GM18520 (cell line): ENCODE measurements at regions not wholly inside any gene's neighbourhood (a gene's known extent, or its start where the extent isn't known, plus 50 kb on each side); places are given as distances from the start of the nearest gene placed in this dataset.
"Not testable (repeated sequence)": the region's sequence is repeated elsewhere in the genome, so short reads cannot be mapped to it uniquely, and the experiment has no call there.

Experiments
- ATAC-seq: cut with Tn5 transposase; IDR thresholded peaks from one replicate; pipeline ENCODE4 v1.9.1; 2021; ENCODE audit not compliant: unreplicated experiment

DNA sequence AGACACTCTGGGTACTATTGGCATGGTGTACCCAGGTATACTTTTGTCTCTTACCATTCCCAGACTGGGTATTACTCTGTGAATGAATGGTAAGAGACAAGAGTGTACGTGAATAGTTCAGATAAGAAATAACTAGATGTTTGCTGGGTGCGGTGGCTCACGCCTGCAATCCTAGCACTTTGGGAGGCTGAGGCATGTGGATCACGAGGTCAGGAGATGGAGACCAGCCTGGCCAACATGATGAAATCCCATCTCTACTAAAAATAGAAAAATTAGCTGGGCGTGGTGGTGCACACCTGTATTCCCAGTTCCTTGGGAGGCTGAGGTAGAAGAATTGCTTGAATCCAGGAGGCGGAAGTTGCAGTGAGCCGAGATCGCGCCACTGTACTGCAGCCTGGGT lies 75.8 kb upstream of the VKORC1L1 start:
- ATAC-seq: not testable (repeated sequence)

GRCh38 chr7:65797566-65797965 lies 75.3 kb upstream of the VKORC1L1 start:
- not testable (repeated sequence) for ATAC-seq

DNA sequence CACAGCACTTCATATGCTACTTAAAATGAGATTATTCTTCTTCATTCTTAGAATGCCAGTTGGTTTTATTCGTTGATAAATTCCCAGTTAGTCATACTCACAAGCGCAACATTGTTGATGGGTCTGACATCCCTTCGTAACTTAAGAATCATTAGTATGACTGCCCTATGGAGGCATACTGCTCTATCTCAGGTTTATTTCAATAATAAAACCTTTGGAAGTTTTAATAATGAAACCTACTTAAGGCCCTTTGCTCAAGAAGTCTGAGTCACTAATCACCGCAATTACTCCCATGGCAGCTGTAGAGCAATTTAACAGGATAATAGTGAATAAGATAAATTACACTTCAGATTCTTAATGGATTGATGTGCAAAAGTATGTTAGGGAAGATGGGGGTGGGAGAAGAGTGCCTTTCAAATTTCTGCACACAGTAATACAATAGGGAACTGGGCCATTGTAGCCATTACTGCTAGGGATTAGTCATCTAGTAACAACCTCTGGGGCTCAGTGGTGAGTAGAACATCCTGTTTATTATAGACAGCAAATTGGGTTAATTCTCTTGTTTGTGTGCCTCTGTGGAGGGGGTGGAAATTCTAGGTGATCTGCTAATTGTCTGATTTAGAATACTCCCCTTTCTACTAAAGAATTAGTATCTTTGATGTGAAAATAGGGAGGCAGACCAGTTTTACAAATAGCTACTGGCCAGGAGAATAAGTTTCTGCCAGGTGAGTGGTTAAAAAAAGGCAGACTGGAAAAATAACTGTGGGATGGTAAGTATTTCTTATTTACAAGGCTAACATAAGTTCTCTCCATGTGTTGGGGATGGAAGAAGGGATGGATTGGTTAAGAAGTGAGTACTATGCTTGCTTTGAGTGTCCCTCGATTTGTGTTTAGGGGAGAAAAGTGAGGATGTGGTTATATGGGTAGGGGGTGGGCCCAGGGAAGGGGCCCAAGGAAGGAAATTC lies 74.5 kb upstream of the VKORC1L1 start:
- peak; percentile 98 for ATAC-seq

DNA sequence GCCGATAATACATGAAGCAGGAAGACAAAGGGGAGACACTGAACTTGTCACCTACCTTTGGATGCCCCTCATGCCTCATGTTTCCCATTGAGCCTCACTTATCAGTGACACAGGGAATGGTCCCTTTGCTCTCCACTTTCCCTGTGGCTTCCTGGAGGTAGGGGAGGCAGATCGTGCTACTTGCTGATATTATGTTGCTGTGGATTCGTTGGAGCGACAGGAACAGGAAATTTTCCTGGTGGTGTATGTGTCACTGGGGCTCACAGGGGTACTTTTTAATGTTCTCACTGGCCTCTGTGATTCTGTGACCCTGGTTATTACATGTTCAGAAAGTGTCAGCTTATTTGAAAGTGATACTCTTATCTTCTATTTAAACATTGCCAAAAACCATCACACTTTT lies 72.7 kb upstream of the VKORC1L1 start:
- ATAC-seq: not testable (repeated sequence)

DNA sequence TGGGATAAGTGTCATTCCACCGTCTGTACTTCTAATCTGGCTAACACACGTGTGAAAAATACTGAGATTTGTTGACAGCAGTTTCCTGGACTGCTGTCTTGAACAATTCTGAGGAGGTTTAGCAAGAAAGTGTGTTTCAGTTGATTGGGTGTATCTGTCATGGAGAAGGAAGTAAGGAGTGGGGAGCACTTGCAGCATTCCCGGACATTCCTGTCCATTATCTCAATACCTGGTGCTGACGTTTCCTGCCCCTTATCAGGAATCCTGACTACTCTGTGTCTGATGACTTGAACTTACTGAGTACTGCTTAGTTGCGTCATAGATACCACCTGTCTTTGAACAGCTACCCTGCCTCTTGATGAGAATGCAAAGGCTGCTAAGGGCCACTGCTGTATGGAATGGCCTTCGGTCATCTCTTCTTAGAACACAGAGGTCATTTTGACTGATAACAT lies 72.0 kb upstream of the VKORC1L1 start:
- ATAC-seq: no peak

DNA sequence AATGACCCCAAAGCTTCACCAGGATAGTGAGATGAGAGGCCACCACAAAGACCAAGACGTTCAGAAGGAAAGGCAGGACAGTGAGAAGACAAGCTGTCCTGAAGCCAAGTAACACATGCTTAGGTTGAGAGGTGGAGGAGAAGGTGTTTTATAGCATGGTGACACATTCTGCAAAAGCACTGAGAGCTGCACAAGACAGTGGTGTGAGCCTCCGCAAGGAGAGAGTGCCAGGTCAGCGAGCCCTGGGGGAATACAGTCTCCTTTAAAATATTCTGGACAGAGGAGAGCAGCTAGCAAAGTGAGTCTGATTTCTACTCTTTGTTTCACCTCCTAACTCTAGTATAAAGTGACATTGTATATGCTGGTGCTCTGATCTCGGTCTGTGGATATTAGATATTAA lies 68.0 kb upstream of the VKORC1L1 start:
- no peak for ATAC-seq

GRCh38 chr7:65807067-65807466 lies 65.8 kb upstream of the VKORC1L1 start:
- not testable (repeated sequence) for ATAC-seq

DNA sequence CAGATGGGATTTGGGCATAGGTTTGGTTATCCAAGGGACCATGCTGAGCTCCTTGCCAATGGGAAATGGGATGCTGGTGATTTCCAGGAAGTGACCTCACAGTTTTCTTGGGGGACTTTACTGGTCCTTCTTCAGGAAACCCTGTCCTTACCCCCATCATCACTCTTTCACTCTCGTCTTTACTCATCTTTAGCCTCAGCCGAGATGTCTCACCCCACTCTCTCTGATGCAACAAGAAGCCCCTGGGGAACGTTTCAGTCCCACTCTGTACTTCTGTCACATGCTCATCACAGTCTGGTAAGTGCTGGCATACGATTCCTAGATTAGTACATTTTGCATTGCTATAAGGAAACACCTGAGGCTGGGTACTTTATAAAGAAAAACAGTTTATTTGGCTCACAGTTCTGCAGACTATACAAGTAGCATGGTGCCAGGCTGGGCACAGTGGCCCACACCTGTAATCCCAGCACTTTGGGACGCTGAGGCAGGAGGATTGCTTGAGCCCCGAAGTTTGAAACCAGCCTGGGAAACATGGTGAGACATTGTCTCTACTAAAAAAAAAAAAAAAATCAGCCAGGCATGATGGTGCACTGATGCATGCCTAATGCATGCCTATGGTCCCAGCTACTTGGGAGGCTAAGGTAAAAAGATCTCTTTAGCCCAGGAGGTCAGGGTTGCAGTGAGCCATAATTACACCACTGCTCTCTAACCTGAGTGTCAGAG lies 63.5 kb upstream of the VKORC1L1 start:
- peak; percentile 94 for ATAC-seq

- ATAC-seq: peak; percentile 23
Measured at GRCh38 chr7:65809982-65810288, 62.9 kb upstream of the VKORC1L1 start.

DNA sequence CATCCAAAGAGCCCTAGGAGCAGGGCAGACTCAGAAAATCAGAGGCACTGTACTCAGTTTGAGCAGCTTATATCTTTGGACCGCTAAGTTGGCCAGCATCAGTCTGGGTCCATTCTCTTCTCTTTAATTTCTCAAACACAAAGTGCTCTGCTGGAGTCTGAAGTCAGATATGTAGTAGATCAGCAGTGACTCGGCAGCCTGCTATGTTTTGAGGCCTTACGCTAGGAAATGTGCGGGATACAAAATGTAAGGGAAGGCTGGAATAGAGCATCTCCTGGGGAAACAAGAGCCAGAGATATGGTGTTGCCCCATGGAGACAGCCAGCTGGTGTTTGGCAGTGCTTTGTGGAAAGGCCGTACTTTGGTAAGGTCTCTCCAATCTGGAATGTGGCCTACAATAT lies 60.6 kb upstream of the VKORC1L1 start:
- no peak for ATAC-seq

DNA sequence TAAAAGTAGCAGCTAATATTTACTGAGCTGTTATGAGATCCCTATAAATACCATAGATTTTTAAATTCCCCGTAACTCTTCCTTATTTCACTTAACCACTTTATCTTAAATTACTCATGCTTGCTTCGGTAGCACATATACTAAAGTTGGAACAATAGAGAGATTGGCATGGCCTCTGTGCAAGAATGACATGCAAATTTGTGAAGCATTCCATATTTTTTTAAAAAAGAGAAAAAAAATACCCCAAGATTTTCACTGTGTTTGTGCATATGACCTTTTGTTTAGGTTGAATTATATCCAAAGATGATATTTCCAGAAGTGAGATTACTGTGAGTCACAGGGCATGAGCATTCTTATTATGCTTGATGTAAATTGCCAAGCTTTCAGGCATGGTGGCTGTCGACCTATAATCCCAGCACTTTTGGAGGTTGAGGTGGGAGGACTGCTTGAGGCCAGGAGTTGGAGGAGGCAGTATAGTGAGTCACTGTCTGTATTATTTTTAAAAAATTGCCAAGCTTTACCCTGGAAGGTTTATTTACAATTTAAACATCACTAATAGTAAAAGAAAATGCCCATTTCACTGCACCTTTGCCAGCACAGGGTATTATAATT lies 58.2 kb upstream of the VKORC1L1 start:
- ATAC-seq: not testable (repeated sequence)

- ATAC-seq: no peak
Measured at GRCh38 chr7:65820287-65820950, 52.5 kb upstream of the VKORC1L1 start.
